Prostate gland (tissue), 2 donors: ENCODE measurements at regions not wholly inside any gene's neighbourhood (a gene's known extent, or its start where the extent isn't known, plus 50 kb on each side); places are given as distances from the start of the nearest gene placed in this dataset.

ENCODE experiments used
- DNase-seq: peaks from one replicate; pipeline ENCODE4 v3.0.0-alpha.2; 2019; ENCODE audit warnings: low spot score
- H3K27ac ChIP-seq, 2 donors: fragments of 200-600 bp; sonication (generic); 2 replicates each; pipeline ENCODE4 v1.5.1; 2017 to 2019
- H3K27me3 ChIP-seq: fragments of 200-600 bp; sonication (generic); replicated peaks from 2 replicates; pipeline ENCODE4 v1.5.1; 2019; ENCODE audit not compliant: insufficient read depth
- H3K36me3 ChIP-seq, 2 donors: fragments of 200-600 bp; sonication (generic); 1 replicate in 1 of 2; 2 replicates in 1 of 2; pipeline versions ENCODE4 v1.5.1 to v1.8.1; 2017 to 2019
- H3K4me1 ChIP-seq: fragments of 200-600 bp; sonication (generic); replicated peaks from 2 replicates; pipeline ENCODE4 v1.5.1; 2019
- H3K4me3 ChIP-seq, 2 donors: fragments of 200-600 bp; sonication (generic); 2 replicates each; pipeline ENCODE4 v1.5.1; 2017 to 2019
- H3K9me3 ChIP-seq: fragments of 200-600 bp; sonication (generic); 2 replicates; pipeline ENCODE4 v1.5.1; 2017
- CTCF ChIP-seq, 4 experiments: fragments of 200-600 bp in 2 of 4; fragments of 450-650 bp in 2 of 4; sonication (generic) in 2 of 4; IDR thresholded peaks; 1 replicate in 3 of 4; 2 replicates in 1 of 4; pipeline ENCODE4 v1.5.1; 2016 to 2019; ENCODE audit warnings: antibody characterized with exemption in 4 of 4, mild to moderate bottlenecking in 2 of 4, moderate library complexity in 2 of 4
- POLR2A ChIP-seq: fragments of 450-650 bp; IDR thresholded peaks from one replicate; pipeline ENCODE4 v1.6.1; 2016; ENCODE audit warnings: antibody characterized with exemption, mild to moderate bottlenecking
- POLR2AphosphoS5 ChIP-seq: sonication (generic); formaldehyde crosslinking; IDR thresholded peaks from one replicate; pipeline ENCODE4 v1.6.1; 2017; ENCODE audit warnings: antibody characterized with exemption
- WGBS: methylation state at CpG from one replicate; pipeline ENCODE4 v1.1.5; 2018; 5-methylcytosine and 5-hydroxymethylcytosine counted together
- intact Hi-C: fragments of 100-400 bp; cut with DNase I; formaldehyde crosslinking; loops from one replicate; pipeline ENCODE4 v1.14.2; 2022

GRCh38 chr13:21879263-21879914 is 208.5 kb downstream of the FGF9 start:
- Histone ChIP-seq H3K4me1 (no peaks in the 10 kb centered on the region), H3K27ac (no peak overlapping the region), H3K27me3 (no peaks in the 10 kb centered on the region), H3K9me3 (no peaks in the 10 kb centered on the region), H3K36me3 (no peaks in the 10 kb centered on the region), H3K4me3 (no peak overlapping the region)
- DNase-seq, result no peak
- TF ChIP-seq POLR2A, result no peak
- no peak for TF ChIP-seq POLR2AphosphoS5
- no peak for TF ChIP-seq CTCF (IDR thresholded peaks at IDR 0.05)
- intact Hi-C loops, result no loop called here
- WGBS, result 93% methylated on average over 8 of the region's 8 CpGs

- no peak overlapping the region for H3K27ac ChIP-seq
- TF ChIP-seq POLR2AphosphoS5 (no peak), POLR2A (no peak), CTCF (IDR thresholded peaks at IDR 0.05) (no peak)
- DNase-seq, result no peak
- no peaks in the 10 kb centered on the region for H3K36me3 ChIP-seq
- no peak overlapping the region for H3K4me3 ChIP-seq
- H3K4me1 ChIP-seq, result no peaks in the 10 kb centered on the region
- H3K9me3 ChIP-seq, result no peaks in the 10 kb centered on the region
- 96% methylated on average over 9 of the region's 9 CpGs for WGBS
- H3K27me3 ChIP-seq, result no peaks in the 10 kb centered on the region
- intact Hi-C loops, result no loop called here
Observed at GRCh38 chr13:21882766-21883165, 211.9 kb downstream of the FGF9 start.

- H3K9me3 ChIP-seq, result no peaks in the 10 kb centered on the region
- DNase-seq, result no peak
- H3K4me1 ChIP-seq, result no peaks in the 10 kb centered on the region
- no peaks in the 10 kb centered on the region for H3K27me3 ChIP-seq
- intact Hi-C loops, result no loop called here
- 84% methylated on average over 1 of the region's 1 CpG for WGBS
- H3K36me3 ChIP-seq, result no peaks in the 10 kb centered on the region
- no peak overlapping the region for H3K4me3 ChIP-seq
- TF ChIP-seq POLR2AphosphoS5 (no peak), CTCF (IDR thresholded peaks at IDR 0.05) (no peak), POLR2A (no peak)
- no peak overlapping the region for H3K27ac ChIP-seq
Observed at GRCh38 chr13:21883713-21884112, 212.8 kb downstream of the FGF9 start.

GRCh38 chr13:21884299-21884909 is 213.5 kb downstream of the FGF9 start:
- no peak for DNase-seq
- 41% methylated on average over 5 of the region's 5 CpGs for WGBS
- Histone ChIP-seq H3K4me3 (no peak overlapping the region), H3K9me3 (no peaks in the 10 kb centered on the region), H3K36me3 (no peaks in the 10 kb centered on the region), H3K27me3 (no peaks in the 10 kb centered on the region), H3K4me1 (no peaks in the 10 kb centered on the region), H3K27ac (no peak overlapping the region)
- intact Hi-C loops, result no loop called here
- TF ChIP-seq POLR2AphosphoS5 (no peak), POLR2A (no peak), CTCF (IDR thresholded peaks at IDR 0.05) (no peak)

GRCh38 chr13:21884965-21885567 is 214.2 kb downstream of the FGF9 start:
- no peak overlapping the region for H3K4me3 ChIP-seq
- WGBS, result 83% methylated on average over 9 of the region's 9 CpGs
- intact Hi-C loops, result no loop called here

More at GRCh38 chr13:21884965-21885567, 214.2 kb downstream of the FGF9 start:
- DNase-seq, result no peak
- H3K27me3 ChIP-seq, result no peaks in the 10 kb centered on the region
- H3K9me3 ChIP-seq, result no peaks in the 10 kb centered on the region
- TF ChIP-seq CTCF (IDR thresholded peaks at IDR 0.05) (no peak), POLR2AphosphoS5 (no peak), POLR2A (no peak)
- no peaks in the 10 kb centered on the region for H3K4me1 ChIP-seq
- no peaks in the 10 kb centered on the region for H3K36me3 ChIP-seq
- no peak overlapping the region for H3K27ac ChIP-seq
